ENCODE measurements at regions not wholly inside any gene's neighbourhood (a gene's known extent, or its start where the extent isn't known, plus 50 kb on each side); places are given as distances from the start of the nearest gene placed in this dataset.

DNA sequence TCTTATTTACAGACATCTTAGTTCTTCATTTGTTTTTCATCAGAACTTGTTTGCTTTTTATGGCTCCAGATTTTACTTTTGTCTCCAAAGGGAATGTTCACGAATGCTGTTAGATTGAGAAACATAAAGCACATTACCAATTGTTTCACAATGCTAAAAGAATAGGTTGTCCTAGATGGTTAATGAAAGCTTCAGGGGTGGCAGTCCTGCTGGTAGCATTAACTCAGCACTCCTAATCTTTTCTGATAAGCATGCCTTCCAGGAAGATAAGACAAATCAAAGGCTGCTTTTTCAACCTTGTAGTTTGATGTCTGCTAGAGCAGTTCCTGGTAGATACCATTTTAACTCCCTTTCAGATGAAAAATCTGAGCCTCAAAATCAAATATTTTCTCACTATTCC, 619.4 kb downstream of the PYDC2 start:
- in situ Hi-C loops (cut with HindIII; ENCODE audit: low sequenced_read_pairs): no loop called here
- DNase-seq (ENCODE audit: low read depth): no peak
- H3K4me3 ChIP-seq (ENCODE audit: low read depth, low read length): no peak overlapping the region
- no peak for TF ChIP-seq CTCF (IDR thresholded peaks at IDR 0.05; ENCODE audit: low read depth, low read length, missing control alignments)

DNA sequence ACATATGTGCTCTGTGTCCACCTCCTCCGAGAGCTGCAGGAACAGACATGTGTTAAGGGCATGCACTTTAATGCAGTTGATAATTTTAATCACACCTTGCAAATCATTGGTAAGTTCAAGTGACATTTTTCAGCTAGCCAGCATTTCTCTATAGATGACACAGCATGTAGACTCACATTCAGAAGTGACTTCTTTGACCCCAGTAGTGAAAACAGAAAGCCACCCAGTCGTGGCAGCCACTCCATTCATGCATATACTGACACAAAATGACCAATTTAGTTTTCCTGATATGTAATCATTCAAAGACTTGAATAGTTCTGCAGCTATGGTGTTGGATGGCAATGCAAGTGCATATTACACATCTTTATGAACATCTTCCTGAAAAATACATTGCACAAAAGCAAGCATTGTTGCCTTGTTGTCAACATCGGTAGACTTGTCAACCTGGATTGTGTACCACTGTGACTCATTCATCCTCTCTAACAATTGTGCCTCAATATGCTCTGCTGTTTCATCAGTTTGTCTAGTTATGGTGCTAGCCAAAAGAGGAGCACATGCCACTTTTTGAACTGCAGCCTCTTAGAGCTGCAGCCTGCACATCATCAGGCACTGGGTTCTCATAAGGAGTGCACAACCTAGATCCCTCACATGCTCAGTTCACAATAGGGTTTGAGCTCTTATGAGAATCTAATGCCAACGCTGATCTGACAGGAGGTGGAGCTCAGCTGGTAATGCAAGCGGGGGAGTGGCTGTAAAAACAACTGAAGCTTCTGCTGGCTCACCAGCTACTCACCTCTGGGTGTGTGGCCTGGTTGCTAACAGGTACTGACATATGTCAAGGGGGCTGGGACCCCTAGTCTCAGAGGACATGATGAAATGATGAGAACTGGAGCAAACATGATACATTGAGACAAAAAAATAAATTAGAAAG, 622.0 kb downstream of the PYDC2 start:
- DNase-seq (ENCODE audit: low read depth): no peak
- TF ChIP-seq CTCF (IDR thresholded peaks at IDR 0.05; ENCODE audit: low read depth, low read length, missing control alignments): no peak
- in situ Hi-C loops (cut with HindIII; ENCODE audit: low sequenced_read_pairs): no loop called here
- no peak overlapping the region for H3K4me3 ChIP-seq (ENCODE audit: low read depth, low read length)
